Nephron (organoid): ENCODE measurements at regions not wholly inside any gene's neighbourhood (a gene's known extent, or its start where the extent isn't known, plus 50 kb on each side); places are given as distances from the start of the nearest gene placed in this dataset.

Source experiments
- H3K27ac Mint-ChIP-seq, 3 experiments: 2 replicates each; pipeline ENCODE4 v1.8.0; 2020; ENCODE audit warnings: mixed read lengths in 3 of 3, mild to moderate bottlenecking in 2 of 3, moderate library complexity in 1 of 3
- H3K27me3 Mint-ChIP-seq: 2 replicates; pipeline ENCODE4 v1.8.0; 2021; ENCODE audit warnings: low read depth, mild to moderate bottlenecking, moderate library complexity, mixed read lengths
- H3K36me3 Mint-ChIP-seq: 2 replicates; pipeline ENCODE4 v1.8.0; 2020; ENCODE audit warnings: low read depth, mixed read lengths
- H3K4me1 Mint-ChIP-seq: 2 replicates; pipeline ENCODE4 v1.8.0; 2020; ENCODE audit warnings: mixed read lengths
- H3K4me3 Mint-ChIP-seq, 3 experiments: 2 replicates each; pipeline ENCODE4 v1.8.0; 2020; ENCODE audit warnings: mild to moderate bottlenecking in 3 of 3, mixed read lengths in 3 of 3, moderate library complexity in 2 of 3
- H3K9me3 Mint-ChIP-seq: 2 replicates; pipeline ENCODE4 v1.8.0; 2020; ENCODE audit warnings: mixed read lengths
- TF ChIP-seq, protein P1 (sequence below), 3 experiments: fragments of 200-600 bp; sonication (generic); IDR thresholded peaks; one replicate each; pipeline ENCODE4 v1.5.0; 2021; ENCODE audit warnings: antibody characterized with exemption in 3 of 3; ENCODE audit not compliant: unreplicated experiment in 3 of 3

DNA sequence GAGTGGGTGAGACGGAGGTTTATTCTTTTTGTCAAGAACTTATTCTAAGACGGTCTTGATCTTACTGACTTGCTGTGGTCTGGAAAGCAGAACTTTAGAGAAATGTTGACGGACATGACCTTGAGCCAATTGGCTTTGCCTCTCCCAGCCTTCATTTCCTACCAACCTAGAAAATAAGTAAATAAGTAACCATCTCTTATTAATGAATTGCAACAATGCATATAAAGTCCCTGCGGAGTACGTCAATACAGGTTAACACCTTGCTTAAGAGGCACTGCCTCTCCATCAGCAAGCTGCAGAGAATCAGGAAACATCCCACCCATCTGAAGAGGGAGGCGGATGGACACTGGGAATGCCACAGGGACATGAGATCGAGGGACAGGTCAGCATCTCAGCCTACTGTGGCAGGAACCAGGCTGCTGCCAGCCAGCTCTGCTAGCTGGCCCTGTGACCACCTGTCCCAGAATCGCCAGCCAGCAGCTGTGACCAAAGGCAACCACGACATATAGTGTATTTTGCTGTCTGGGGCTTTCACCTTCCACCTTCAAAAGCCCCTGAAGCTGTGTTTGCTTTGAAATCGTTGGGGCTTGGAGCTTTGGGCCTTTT lies 208.3 kb downstream of the BCL11B start:
- peaks cover 13% of the 10 kb centered on the region for H3K27me3 Mint-ChIP-seq
- no peaks in the 10 kb centered on the region for H3K36me3 Mint-ChIP-seq
- no peaks in the 10 kb centered on the region for H3K9me3 Mint-ChIP-seq
- peak overlapping the region in 2 of 3 experiments; percentile 29 to 75 for H3K27ac Mint-ChIP-seq
- H3K4me1 Mint-ChIP-seq = no peaks in the 10 kb centered on the region
- TF ChIP-seq, protein P1, sequence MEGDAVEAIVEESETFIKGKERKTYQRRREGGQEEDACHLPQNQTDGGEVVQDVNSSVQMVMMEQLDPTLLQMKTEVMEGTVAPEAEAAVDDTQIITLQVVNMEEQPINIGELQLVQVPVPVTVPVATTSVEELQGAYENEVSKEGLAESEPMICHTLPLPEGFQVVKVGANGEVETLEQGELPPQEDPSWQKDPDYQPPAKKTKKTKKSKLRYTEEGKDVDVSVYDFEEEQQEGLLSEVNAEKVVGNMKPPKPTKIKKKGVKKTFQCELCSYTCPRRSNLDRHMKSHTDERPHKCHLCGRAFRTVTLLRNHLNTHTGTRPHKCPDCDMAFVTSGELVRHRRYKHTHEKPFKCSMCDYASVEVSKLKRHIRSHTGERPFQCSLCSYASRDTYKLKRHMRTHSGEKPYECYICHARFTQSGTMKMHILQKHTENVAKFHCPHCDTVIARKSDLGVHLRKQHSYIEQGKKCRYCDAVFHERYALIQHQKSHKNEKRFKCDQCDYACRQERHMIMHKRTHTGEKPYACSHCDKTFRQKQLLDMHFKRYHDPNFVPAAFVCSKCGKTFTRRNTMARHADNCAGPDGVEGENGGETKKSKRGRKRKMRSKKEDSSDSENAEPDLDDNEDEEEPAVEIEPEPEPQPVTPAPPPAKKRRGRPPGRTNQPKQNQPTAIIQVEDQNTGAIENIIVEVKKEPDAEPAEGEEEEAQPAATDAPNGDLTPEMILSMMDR (IDR thresholded peaks at IDR 0.05; ENCODE audit: unreplicated experiment in 3 of 3) = no peak
- H3K4me3 Mint-ChIP-seq = no peak overlapping the region

DNA sequence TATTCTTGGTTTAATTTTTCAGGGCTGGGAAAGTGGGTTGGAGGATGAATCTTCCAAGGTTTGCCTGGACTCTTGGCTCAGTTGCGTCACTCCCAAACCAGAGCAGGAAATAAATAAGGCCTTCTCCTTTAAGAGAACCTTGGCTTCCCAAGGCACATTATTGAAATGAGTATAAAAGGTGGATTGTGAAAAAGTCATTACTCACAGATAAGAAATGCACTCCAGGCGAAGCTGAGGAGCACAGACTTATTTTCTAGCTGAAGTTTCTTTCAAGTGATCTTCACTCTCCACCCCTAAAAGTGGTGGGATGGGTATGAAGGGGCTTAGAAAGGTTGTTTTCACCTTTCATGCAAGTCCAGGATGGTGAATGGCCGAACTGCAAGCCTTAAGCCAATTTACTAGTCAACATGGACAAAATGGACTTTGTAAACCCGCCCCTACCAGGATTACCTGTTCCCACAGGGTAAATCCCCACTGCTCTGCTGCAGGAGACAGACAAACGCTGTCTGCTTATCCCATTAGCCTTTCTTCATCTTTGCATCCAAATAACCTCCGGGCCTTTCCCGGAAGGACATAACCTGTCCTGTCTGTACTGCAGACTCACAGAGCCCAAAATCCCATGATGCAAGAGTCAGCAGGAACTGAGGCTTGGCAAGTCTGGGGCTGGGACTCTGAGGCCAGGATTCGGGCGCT lies 207.6 kb downstream of the BCL11B start:
- H3K27ac Mint-ChIP-seq = peak overlapping the region in 2 of 3 experiments; percentile 29 to 75
- peaks cover 13% of the 10 kb centered on the region for H3K27me3 Mint-ChIP-seq
- H3K4me1 Mint-ChIP-seq = no peaks in the 10 kb centered on the region
- TF ChIP-seq, protein P1 (IDR thresholded peaks at IDR 0.05; ENCODE audit: unreplicated experiment in 3 of 3) = no peak
- peaks cover under 1% of the 10 kb centered on the region for H3K9me3 Mint-ChIP-seq
- H3K36me3 Mint-ChIP-seq = no peaks in the 10 kb centered on the region
- no peak overlapping the region for H3K4me3 Mint-ChIP-seq

DNA sequence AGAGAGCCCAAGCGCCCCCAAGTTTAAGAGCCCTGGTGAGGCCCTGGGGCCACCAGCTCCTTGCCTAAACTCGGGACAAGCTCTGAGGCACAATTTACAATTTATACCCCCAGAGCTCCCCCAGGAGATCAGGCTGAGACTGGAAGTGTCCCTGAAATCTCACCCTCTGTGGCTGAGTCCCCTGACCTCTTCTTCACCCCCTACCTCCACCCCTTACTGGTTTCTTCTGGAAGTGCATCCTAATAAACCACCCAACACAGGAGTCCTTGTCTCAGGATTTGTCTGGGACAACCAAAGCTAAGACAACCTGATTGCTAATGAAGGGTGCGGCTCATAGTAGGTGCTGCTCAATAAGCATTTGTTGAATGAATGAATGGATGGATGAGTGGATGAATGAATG lies 206.4 kb downstream of the BCL11B start:
- TF ChIP-seq, protein P1 (IDR thresholded peaks at IDR 0.05; ENCODE audit: unreplicated experiment in 3 of 3) = no peak

DNA sequence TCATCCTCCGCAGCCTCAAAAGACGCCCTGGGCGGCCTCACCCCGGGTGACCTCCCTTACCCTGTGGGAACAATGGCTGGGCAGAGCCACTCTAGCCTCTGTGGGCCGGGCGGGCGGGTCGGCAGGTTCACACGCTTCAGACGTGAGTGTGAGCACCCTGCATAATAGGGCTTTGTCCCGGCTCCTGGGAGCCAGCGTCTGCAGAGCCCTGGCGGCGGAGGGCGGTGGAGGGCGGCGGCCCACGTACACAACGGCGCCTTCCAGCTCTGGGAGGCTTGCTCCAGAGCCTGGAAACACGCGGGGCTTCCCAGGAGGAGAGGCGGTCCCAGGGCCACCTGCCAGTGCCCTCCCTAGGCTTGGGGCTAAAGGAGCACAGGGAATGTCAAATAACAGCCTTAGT lies 205.6 kb downstream of the BCL11B start:
- Mint-ChIP-seq H3K27me3 (peaks cover 8% of the 10 kb centered on the region), H3K4me1 (no peaks in the 10 kb centered on the region), H3K9me3 (peaks cover 10% of the 10 kb centered on the region), H3K4me3 (no peak overlapping the region), H3K36me3 (no peaks in the 10 kb centered on the region), H3K27ac (no peak overlapping the region)
- TF ChIP-seq, protein P1 (IDR thresholded peaks at IDR 0.05; ENCODE audit: unreplicated experiment in 3 of 3) = no peak

More for the DNA sequence above, 206.4 kb downstream of the BCL11B start:
- Mint-ChIP-seq H3K4me1 (no peaks in the 10 kb centered on the region), H3K27ac (no peak overlapping the region), H3K4me3 (no peak overlapping the region), H3K27me3 (peaks cover 13% of the 10 kb centered on the region), H3K9me3 (peaks cover 7% of the 10 kb centered on the region), H3K36me3 (no peaks in the 10 kb centered on the region)

DNA sequence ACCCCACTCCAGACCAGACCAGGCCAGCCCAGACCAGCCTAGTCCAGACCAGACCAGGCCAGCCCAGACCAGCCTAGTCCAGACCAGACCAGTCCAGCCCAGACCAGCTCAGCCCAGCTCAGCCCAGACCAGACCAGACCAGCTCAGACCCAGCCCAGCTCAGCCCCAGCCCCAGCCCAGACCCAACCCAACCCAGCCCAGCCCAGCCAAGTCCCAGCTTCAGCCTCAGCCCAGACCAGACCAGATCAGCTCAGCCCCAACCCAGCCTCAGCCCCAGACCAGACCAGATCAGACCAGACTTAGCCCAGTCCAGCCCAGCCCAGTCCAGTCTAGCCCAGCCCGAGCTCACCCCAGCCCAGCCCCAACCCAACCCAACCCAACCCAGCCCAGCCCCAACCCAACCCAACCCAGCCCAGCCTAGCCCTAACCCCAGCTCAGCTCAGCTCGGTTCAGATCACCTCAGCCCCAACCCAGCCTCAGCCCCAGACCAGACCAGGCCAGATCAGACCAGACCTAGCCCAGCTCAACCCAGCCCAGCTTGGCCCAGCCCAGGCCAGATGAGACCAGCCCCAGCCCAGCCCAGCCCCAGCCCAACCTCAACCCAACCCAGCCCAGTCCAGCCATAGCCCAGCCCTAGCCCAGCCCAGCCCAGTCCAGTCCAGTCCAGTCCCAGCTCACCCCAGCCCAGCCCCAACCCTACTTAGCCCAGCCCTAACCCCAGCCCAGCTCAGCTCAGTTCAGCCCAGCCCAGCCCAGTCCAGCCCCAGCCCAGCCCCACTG lies 204.7 kb downstream of the BCL11B start:
- no peak overlapping the region for H3K4me3 Mint-ChIP-seq
- TF ChIP-seq, protein P1 (IDR thresholded peaks at IDR 0.05; ENCODE audit: unreplicated experiment in 3 of 3) = no peak
- no peak overlapping the region for H3K27ac Mint-ChIP-seq
- no peaks in the 10 kb centered on the region for H3K4me1 Mint-ChIP-seq
- peaks cover 14% of the 10 kb centered on the region for H3K9me3 Mint-ChIP-seq
- H3K36me3 Mint-ChIP-seq = no peaks in the 10 kb centered on the region
- peaks cover 9% of the 10 kb centered on the region for H3K27me3 Mint-ChIP-seq
